ENCODE measurements at regions not wholly inside any gene's neighbourhood (a gene's known extent, or its start where the extent isn't known, plus 50 kb on each side); places are given as distances from the start of the nearest gene placed in this dataset.

GRCh38 chr12:41891226-41891625 is 253.4 kb downstream of the GXYLT1 start:
- no peak for DNase-seq (ENCODE audit: low read depth, low spot score)

DNA sequence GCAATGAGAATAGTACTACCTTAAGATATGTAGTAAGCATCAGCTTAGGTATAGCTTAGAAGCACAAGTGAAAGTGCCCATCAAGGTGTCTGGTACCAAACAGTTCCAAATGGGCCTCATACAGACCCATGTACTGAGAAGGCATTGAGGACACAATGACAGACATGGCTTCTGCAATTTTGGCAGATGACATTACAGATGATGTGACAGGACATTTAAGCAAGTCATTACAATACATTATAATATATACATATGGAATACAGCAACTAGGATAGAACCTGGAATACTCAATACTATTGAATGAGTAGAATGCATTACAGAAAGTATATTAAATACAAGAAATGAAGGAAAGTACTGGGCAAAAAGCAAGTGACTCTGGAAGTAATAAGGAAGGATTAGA is 256.4 kb downstream of the GXYLT1 start:
- no peak for DNase-seq (ENCODE audit: low read depth, low spot score)

DNA sequence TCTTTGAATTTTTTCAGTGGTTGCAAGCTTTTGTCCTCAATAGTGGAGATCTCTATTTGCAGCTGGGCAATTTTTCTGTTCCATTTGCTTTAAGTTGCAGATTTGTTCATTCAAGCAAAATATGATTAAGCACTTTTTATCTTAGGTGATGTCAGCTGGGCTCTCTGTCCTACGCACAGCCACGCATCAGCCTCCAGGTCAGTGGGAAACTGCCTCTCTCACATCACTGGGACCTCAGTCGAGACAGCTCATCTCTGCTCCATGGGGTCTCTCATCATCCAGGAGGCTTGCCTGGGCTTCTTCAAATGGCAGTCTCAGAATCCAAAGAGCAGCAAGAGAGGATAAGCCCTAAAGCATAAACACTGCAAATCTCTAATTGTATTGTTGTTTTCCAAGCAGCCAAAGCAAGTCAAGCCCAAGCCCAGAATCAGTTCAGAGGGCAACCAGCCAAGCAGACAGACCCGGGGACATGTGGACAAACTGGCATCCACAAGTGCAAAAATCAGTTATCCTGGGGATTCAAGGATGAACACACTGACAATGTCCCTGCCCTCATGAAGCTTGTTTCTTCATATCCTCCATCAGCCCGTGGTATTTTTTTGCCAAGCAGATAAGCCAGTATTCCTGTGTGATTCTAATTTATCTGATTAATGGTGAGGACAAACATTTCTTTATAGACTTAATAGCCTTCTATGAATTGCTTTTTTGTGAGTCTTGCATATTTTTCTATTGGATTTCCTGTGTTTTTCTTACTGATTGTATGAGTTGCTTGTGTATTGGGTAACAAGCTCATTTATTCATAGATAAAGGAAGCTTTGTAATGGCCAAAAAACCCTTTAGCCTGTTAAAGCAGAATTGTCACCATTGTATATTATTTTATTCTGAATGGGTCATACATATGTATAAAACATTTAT is 262.5 kb downstream of the GXYLT1 start:
- DNase-seq (ENCODE audit: low read depth, low spot score): no peak

GRCh38 chr12:41869432-41869831 is 275.2 kb downstream of the GXYLT1 start:
- no peak for DNase-seq (ENCODE audit: low read depth, low spot score)

DNA sequence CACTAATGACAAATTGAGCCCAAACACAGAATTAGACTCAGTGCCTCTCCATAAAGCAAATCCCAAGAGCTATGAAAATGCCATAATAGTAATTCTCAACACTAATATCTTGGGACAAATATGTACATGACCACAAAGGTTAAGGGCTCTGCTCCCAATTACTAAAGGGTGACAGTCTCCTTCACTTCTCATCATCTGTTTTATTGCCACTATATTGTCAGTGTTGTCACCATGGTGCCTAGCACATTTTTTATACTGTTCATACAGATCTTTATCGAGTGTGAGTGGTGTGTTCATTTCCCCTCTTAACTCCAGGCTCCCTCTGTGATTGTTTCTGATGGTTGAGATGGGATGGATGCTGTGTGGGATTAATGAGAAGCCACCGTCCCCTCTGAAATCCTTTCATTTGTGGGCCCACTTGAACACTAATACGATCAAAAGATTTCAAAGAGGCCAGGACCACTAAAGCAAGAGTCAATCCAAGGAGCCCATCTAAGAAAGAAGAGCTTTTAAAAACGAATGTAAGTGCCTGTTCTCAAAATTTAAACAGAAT is 277.7 kb downstream of the GXYLT1 start:
- no peak for DNase-seq (ENCODE audit: low read depth, low spot score)

GRCh38 chr12:41856228-41856627 is 288.4 kb downstream of the GXYLT1 start:
- no peak for DNase-seq (ENCODE audit: low read depth, low spot score)

GRCh38 chr12:41850046-41850445 is 294.6 kb downstream of the GXYLT1 start:
- no peak for DNase-seq (ENCODE audit: low read depth, low spot score)

GRCh38 chr12:41846718-41847117 is 298.0 kb downstream of the GXYLT1 start:
- no peak for DNase-seq (ENCODE audit: low read depth, low spot score)

- no peak for DNase-seq (ENCODE audit: low read depth, low spot score)
Observed at GRCh38 chr12:41836416-41836815, 308.3 kb downstream of the GXYLT1 start.

DNA sequence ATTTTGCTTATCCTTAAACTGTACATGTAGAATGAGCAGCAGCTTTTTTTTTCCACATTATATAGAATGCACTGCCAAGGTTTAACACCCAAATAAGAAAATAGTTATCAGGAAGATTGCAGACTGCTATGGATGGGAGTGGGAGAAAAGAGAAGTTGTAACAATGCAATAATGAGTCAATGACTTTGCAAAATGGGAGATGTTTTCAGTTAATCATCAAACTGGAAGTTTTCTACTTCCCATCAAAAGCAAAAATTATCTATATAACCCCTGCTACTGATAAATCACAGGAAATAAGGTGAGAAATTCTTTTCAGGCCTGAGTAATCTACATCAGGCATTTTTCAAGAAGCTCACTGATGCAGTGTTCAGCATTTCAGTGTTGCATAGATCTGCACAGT is 309.1 kb downstream of the GXYLT1 start:
- DNase-seq (ENCODE audit: low read depth, low spot score): no peak

DNA sequence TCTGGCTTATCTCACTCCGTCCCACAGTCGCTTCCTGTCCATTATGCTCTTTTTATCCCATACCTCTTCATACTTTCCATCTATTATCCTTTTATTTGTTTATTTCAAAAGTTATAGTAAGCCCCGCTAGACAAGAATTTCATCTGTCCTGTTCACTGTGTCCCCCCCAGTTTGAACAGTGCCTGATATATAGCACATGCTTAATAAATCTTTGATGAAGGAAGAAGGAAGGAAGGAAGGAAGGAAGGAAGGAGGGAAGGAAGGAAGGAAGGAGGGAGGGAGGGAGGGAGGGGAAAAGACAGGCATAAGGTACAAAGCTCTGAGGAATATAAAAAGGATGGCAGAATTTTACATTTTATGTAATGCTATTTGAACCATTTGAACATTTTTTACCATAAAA is 324.7 kb downstream of the GXYLT1 start:
- DNase-seq (ENCODE audit: low read depth, low spot score): no peak

DNA sequence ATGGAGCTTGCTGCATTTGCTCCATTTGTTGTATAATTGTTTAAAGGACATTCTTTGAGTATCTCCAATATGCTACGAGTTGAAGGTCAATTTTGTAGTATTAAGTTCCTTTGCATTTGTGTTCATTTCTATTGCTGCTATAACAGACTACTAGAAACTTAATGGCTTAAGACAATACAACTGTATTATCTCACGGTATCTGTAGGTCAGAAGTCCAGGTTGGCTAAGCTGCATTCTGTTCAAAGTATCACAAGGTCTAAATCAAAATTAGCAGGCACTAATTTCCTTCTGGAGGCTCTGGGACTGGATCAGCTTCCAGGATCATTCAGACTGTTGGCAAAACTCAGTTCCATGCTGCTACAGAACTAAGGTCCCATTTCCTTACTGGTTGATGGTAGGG is 340.6 kb downstream of the GXYLT1 start:
- DNase-seq (ENCODE audit: low read depth, low spot score): no peak

- DNase-seq (ENCODE audit: low read depth, low spot score): no peak
Observed at GRCh38 chr12:41802803-41803202, 341.9 kb downstream of the GXYLT1 start.

DNA sequence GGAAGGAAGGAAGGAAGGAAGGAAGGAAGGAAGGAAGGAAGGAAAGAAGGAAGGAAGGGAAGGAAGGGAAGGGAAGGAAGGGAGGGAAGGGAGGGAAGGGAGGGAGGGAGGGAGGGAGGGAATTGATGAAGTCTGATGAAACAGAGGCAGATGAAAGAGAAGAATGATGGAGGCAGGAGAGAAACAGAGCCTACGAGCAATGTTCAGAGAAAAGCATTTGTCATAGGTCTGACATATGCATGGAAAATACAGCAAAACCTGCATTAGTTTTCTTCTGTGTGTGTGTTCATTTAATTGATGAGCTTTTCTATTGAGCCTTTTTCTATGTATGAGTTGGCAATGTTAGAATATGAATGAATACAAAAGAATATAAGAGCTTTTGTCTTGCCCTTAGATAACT is 343.4 kb downstream of the GXYLT1 start:
- DNase-seq (ENCODE audit: low read depth, low spot score): no peak

- DNase-seq (ENCODE audit: low read depth, low spot score): no peak
Observed at GRCh38 chr12:41799671-41800070, 345.0 kb downstream of the GXYLT1 start.

GRCh38 chr12:41795910-41796309 is 348.8 kb downstream of the GXYLT1 start:
- peak; percentile 12 for DNase-seq (ENCODE audit: low read depth, low spot score)

DNA sequence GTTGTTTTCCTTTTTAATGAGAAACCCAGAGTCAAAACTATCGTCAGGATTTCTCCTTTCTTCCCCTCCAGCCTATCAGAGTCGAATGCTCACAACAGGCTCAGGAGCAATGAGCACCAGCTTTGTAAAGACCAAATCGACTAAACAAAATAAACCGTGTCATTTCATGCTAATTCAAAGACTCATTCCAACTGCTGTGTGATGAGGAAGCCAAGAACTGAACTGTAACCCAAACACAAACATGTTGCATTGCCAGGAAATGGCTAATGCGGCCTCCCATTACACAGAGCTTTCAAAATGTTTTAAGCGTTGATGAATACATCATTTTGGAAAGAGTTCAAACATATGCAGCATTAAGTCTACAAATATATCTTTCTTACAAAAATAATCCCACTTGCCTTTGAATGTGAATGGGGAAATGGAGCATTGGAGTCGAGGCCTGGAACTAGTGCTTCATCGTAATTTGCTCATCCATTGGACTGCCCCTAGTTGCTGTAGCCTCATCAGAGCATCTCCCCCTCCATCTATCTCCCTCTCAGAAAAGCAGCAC is 349.5 kb downstream of the GXYLT1 start:
- DNase-seq (ENCODE audit: low read depth, low spot score): no peak

DNA sequence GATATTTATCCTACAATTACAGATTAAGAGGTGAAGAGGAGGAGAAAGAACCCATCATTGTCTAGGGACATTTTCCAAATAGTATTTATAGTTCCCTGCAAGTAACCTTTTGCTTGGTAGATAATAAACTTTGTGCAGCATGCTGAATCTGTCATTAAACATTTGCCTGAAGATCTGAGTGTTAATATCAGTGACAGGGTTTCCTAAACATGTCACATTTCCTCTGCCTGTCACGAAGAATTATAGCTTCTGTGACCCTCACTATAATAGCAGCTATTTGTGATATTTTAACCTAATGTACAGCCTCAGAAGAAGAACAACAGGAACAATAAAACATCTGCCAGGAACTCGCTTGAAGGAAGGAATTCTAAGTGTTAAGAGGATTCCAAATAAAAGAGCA is 350.3 kb downstream of the GXYLT1 start:
- DNase-seq (ENCODE audit: low read depth, low spot score): no peak

- no peak for DNase-seq (ENCODE audit: low read depth, low spot score)
Observed at GRCh38 chr12:41784957-41785356, 359.7 kb downstream of the GXYLT1 start.

DNA sequence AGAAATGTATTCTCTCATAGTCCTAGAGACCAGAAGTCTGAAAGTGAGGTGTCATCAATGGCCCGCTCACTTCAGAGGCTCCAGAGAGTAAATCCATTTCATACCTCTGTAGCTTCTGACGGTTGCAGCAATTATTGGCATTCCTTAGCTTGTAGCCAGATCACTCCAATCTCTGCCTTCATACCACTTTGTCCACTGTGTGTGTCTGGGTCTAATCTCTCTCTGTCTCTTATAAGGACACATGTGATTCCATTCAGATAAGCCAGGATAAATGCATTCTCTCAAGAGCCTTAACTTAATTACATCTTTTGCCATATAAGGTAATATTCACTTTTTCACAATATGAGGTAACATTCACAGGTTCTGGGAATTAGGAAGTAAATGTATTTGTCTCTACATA is 365.7 kb downstream of the GXYLT1 start:
- no peak for DNase-seq (ENCODE audit: low read depth, low spot score)

- DNase-seq (ENCODE audit: low read depth, low spot score): no peak
Observed at GRCh38 chr12:41777064-41777790, 367.4 kb downstream of the GXYLT1 start.

- no peak for DNase-seq (ENCODE audit: low read depth, low spot score)
Observed at GRCh38 chr12:41772478-41772877, 372.2 kb downstream of the GXYLT1 start.

Data from iPS DF 19.7 (cell line).